Astrocyte of the cerebellum (primary cell): ENCODE measurements at regions not wholly inside any gene's neighbourhood (a gene's known extent, or its start where the extent isn't known, plus 50 kb on each side); places are given as distances from the start of the nearest gene placed in this dataset.
"Not testable (repeated sequence)": the region's sequence is repeated elsewhere in the genome, so short reads cannot be mapped to it uniquely, and the experiment has no call there.

ENCODE experiments used
- DNase-seq: peaks from one replicate; pipeline ENCODE4 v3.0.0-alpha.2; 2011; ENCODE audit warnings: low read depth
- H3K4me3 ChIP-seq: 2 replicates; pipeline ENCODE4 v1.5.1; 2011; ENCODE audit warnings: mild to moderate bottlenecking, low read depth, low read length, moderate library complexity
- CTCF ChIP-seq: IDR thresholded peaks from 2 replicates; pipeline ENCODE4 v1.5.1; 2012; ENCODE audit warnings: low read length, low read depth, moderate library complexity, mild to moderate bottlenecking; ENCODE audit errors: missing control alignments
- in situ Hi-C: cut with HindIII; loops from 2 replicates; pipeline ENCODE4 v1.10.0; 2017; ENCODE audit warnings: low sequenced_read_pairs

DNA sequence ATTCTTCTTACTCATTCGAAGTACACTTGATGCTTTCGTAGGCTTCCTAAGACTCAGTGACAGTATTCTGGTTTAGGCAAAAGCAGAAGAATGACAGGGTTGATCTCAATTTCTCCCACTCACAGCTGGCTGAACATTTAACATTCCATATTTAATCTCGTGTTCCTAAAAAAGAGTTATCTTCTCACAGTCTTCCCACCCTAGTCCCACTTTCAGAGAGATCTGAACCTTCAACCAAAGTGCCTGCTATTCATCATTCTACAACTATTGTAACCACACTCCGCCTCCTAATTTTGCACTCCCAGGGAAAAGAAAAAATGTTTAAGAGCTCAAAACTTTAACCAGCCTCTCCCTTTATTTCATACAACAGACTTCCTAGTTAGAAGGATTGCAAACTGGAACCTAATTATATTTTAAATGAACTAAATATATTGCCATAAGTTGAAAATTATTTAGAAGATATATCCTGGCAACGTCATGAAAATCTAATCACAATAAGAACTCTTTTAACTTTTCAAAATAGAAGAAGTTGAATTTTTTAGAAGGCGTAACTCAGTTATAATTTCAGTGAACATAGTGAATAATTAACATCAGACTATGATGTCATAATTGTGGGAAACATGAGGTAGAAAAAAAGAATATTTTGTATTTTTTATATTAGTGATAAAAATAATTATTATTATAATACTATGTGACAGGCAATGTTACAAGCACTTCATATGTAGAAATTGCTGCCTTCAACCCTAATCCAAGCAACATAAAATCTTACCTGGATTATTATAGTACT, 540.9 kb upstream of the ADGRL2 start:
- in situ Hi-C loops: no loop called here
- no peak for TF ChIP-seq CTCF
- DNase-seq: no peak
- H3K4me3 ChIP-seq: no peak overlapping the region

DNA sequence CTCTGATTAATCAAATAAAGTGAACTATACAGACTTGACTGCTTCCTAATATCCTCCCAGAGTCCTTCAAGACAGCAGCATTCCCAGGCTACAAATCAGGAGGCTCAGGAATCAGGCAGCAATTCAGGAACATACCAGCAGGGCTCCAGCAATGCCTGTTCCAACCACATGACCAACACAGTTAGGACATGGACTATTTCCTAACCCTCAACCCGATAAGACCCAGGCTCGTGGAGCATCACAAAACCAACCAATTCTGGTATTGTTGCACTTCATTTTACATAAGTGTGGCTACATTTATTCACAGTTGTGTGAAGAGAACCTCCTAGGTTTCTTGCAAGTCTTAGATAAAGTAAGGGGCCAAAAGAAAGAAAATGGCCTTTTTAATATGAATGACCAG, 546.2 kb upstream of the ADGRL2 start:
- in situ Hi-C loops: no loop called here
- peak; percentile 17 for TF ChIP-seq CTCF
- no peak overlapping the region for H3K4me3 ChIP-seq
- DNase-seq: no peak

- no peak for DNase-seq
- no peak overlapping the region for H3K4me3 ChIP-seq
- no peak for TF ChIP-seq CTCF
- in situ Hi-C loops: no loop called here
These were observed 546.7 kb upstream of the ADGRL2 start for GRCh38 chr1:81254068-81254467.

DNA sequence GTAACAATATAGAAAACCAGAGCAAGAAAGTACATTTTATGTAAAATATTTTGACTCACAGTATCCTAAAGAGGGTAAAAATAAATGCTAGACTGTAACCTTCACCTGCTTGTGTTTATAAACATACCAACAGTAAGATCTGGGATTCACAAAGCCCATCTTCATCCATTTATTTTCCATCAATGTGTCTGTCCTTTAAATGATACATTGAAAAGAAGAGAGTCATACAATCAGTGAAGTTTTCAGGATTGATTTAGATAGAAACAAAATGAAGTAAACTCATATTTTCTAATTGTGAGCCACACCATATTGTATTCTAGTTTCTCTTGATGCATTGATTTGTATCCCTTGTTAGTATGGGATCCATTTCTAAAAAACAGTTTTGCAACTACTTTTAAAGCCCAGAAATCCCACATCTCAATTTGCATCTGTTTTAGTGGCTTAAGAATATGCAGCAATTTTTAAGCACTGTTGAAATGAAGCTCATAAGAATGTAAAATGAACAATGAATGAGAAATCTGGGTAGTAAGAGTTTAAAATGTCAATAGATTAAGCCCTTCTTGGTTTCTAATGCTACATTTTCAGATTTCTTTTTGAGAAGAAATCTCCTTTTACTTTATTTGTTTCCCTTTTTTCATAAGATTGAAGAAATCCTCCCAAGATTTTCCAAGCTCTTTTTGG, 548.1 kb upstream of the ADGRL2 start:
- no peak for DNase-seq
- H3K4me3 ChIP-seq: no peak overlapping the region
- no peak for TF ChIP-seq CTCF
- in situ Hi-C loops: no loop called here

- H3K4me3 ChIP-seq, in situ Hi-C loops, DNase-seq: not testable (repeated sequence)
These were observed 549.9 kb upstream of the ADGRL2 start for GRCh38 chr1:81250825-81251224.

GRCh38 chr1:81245084-81245715, 555.5 kb upstream of the ADGRL2 start:
- in situ Hi-C loops, DNase-seq, H3K4me3 ChIP-seq: not testable (repeated sequence)

- DNase-seq, in situ Hi-C loops, H3K4me3 ChIP-seq: not testable (repeated sequence)
These were observed 556.1 kb upstream of the ADGRL2 start for GRCh38 chr1:81244612-81245011.

DNA sequence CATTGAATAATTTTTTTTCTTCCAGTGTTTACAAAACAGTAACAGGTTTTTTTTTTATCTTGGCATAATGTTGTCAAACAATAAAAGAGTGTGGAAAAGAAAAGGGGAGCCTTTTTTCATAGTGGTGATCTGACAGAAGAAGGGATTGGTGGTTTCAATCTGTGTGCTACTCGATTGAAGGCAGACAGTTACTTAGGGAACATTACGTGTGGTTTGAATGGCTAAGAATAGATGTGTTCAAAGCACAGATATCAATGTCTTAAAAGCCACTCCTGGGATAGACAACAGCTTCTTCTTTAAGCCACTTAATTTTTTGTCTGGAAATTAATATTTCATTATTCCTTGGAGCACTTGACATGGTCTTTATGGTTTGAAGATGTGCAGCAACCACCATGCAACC, 558.6 kb upstream of the ADGRL2 start:
- no peak for DNase-seq
- TF ChIP-seq CTCF: no peak
- no peak overlapping the region for H3K4me3 ChIP-seq
- in situ Hi-C loops: no loop called here
